Type B pancreatic cell (in vitro differentiated cells): ENCODE measurements at regions not wholly inside any gene's neighbourhood (a gene's known extent, or its start where the extent isn't known, plus 50 kb on each side); places are given as distances from the start of the nearest gene placed in this dataset.

ENCODE experiments used
- DNase-seq: peaks from one replicate; pipeline ENCODE4 v3.0.0; 2021; ENCODE audit warnings: mixed read lengths; ENCODE audit not compliant: unreplicated experiment; ENCODE audit errors: extremely low spot score
- H3K27ac Mint-ChIP-seq: 2 replicates; pipeline ENCODE4 v1.8.0; 2021; ENCODE audit warnings: mild to moderate bottlenecking, mixed read lengths
- H3K27me3 Mint-ChIP-seq: 2 replicates; pipeline ENCODE4 v1.8.0; 2021; ENCODE audit warnings: mixed read lengths
- H3K36me3 Mint-ChIP-seq: 2 replicates; pipeline ENCODE4 v1.8.0; 2021; ENCODE audit warnings: mixed read lengths
- H3K4me1 Mint-ChIP-seq: one replicate; pipeline ENCODE4 v1.8.0; 2021; ENCODE audit warnings: mixed read lengths; ENCODE audit not compliant: unreplicated experiment
- H3K4me3 Mint-ChIP-seq: 2 replicates; pipeline ENCODE4 v1.8.0; 2021; ENCODE audit warnings: mild to moderate bottlenecking, mixed read lengths
- H3K9me3 Mint-ChIP-seq: 2 replicates; pipeline ENCODE4 v1.8.0; 2021; ENCODE audit warnings: mixed read lengths
- CTCF ChIP-seq: fragments of 200-600 bp; sonication (generic); conservative IDR thresholded peaks from 2 replicates; pipeline ENCODE4 v1.5.0; 2021; ENCODE audit warnings: antibody characterized with exemption, mild to moderate bottlenecking

GRCh38 chr10:104540181-104540580, 100.9 kb upstream of the SORCS3 start:
- no peak for TF ChIP-seq CTCF
- Mint-ChIP-seq H3K27me3 (peaks cover 64% of the 10 kb centered on the region), H3K27ac (no peak overlapping the region), H3K9me3 (no peaks in the 10 kb centered on the region), H3K36me3 (no peaks in the 10 kb centered on the region), H3K4me3 (no peak overlapping the region), H3K4me1 (no peaks in the 10 kb centered on the region)
- no peak for DNase-seq

- H3K36me3 Mint-ChIP-seq, result no peaks in the 10 kb centered on the region
- H3K27ac Mint-ChIP-seq, result no peak overlapping the region
- H3K4me3 Mint-ChIP-seq, result no peak overlapping the region
- H3K4me1 Mint-ChIP-seq, result no peaks in the 10 kb centered on the region
- TF ChIP-seq CTCF, result no peak
- DNase-seq, result no peak
- H3K27me3 Mint-ChIP-seq, result peaks cover 66% of the 10 kb centered on the region
- no peaks in the 10 kb centered on the region for H3K9me3 Mint-ChIP-seq
Measured at GRCh38 chr10:104541820-104542219, 99.3 kb upstream of the SORCS3 start.

- H3K36me3 Mint-ChIP-seq, result no peaks in the 10 kb centered on the region
- H3K4me3 Mint-ChIP-seq, result no peak overlapping the region
- H3K4me1 Mint-ChIP-seq, result no peaks in the 10 kb centered on the region
- H3K27ac Mint-ChIP-seq, result no peak overlapping the region
- TF ChIP-seq CTCF, result no peak
- peaks cover 59% of the 10 kb centered on the region for H3K27me3 Mint-ChIP-seq
- DNase-seq, result no peak
- H3K9me3 Mint-ChIP-seq, result no peaks in the 10 kb centered on the region
Measured at GRCh38 chr10:104546336-104546735, 94.8 kb upstream of the SORCS3 start.

GRCh38 chr10:104546756-104547155, 94.3 kb upstream of the SORCS3 start:
- H3K27ac Mint-ChIP-seq, result no peak overlapping the region
- no peaks in the 10 kb centered on the region for H3K9me3 Mint-ChIP-seq
- no peak overlapping the region for H3K4me3 Mint-ChIP-seq

GRCh38 chr10:104548090-104548489, 93.0 kb upstream of the SORCS3 start:
- peak; percentile 25 for DNase-seq
- no peaks in the 10 kb centered on the region for H3K36me3 Mint-ChIP-seq
- no peak for TF ChIP-seq CTCF
- no peaks in the 10 kb centered on the region for H3K4me1 Mint-ChIP-seq
- H3K9me3 Mint-ChIP-seq, result no peaks in the 10 kb centered on the region
- no peak overlapping the region for H3K27ac Mint-ChIP-seq
- peaks cover 57% of the 10 kb centered on the region for H3K27me3 Mint-ChIP-seq
- H3K4me3 Mint-ChIP-seq, result no peak overlapping the region

More at GRCh38 chr10:104546756-104547155, 94.3 kb upstream of the SORCS3 start:
- Mint-ChIP-seq H3K36me3 (no peaks in the 10 kb centered on the region), H3K4me1 (no peaks in the 10 kb centered on the region), H3K27me3 (peaks cover 60% of the 10 kb centered on the region)
- no peak for TF ChIP-seq CTCF
- peak; percentile 32 for DNase-seq

GRCh38 chr10:104556831-104557230, 84.3 kb upstream of the SORCS3 start:
- H3K27me3 Mint-ChIP-seq, result peaks cover 57% of the 10 kb centered on the region
- TF ChIP-seq CTCF, result no peak
- DNase-seq, result peak; percentile 11
- no peaks in the 10 kb centered on the region for H3K9me3 Mint-ChIP-seq
- no peak overlapping the region for H3K4me3 Mint-ChIP-seq
- H3K27ac Mint-ChIP-seq, result no peak overlapping the region
- H3K4me1 Mint-ChIP-seq, result no peaks in the 10 kb centered on the region
- no peaks in the 10 kb centered on the region for H3K36me3 Mint-ChIP-seq
